KOPT-K1 (cell line): ENCODE measurements at regions not wholly inside any gene's neighbourhood (a gene's known extent, or its start where the extent isn't known, plus 50 kb on each side); places are given as distances from the start of the nearest gene placed in this dataset.

ENCODE experiments used
- H3K27ac ChIP-seq: fragments of 200-600 bp; sonication (generic); 2 replicates; pipeline ENCODE4 v1.5.1; 2016; ENCODE audit warnings: antibody characterized with exemption, mild to moderate bottlenecking, low read depth, low read length; ENCODE audit not compliant: poor library complexity, severe bottlenecking
- H3K36me3 ChIP-seq: fragments of 200-600 bp; sonication (generic); 2 replicates; pipeline ENCODE4 v1.5.1; 2017; ENCODE audit warnings: antibody characterized with exemption, mild to moderate bottlenecking, low read length, moderate library complexity; ENCODE audit not compliant: insufficient read depth
- H3K9me3 ChIP-seq: fragments of 200-600 bp; sonication (generic); 2 replicates; pipeline ENCODE4 v1.5.1; 2017; ENCODE audit warnings: antibody characterized with exemption, low read length, mild to moderate bottlenecking; ENCODE audit not compliant: insufficient read depth, poor library complexity, severe bottlenecking

DNA sequence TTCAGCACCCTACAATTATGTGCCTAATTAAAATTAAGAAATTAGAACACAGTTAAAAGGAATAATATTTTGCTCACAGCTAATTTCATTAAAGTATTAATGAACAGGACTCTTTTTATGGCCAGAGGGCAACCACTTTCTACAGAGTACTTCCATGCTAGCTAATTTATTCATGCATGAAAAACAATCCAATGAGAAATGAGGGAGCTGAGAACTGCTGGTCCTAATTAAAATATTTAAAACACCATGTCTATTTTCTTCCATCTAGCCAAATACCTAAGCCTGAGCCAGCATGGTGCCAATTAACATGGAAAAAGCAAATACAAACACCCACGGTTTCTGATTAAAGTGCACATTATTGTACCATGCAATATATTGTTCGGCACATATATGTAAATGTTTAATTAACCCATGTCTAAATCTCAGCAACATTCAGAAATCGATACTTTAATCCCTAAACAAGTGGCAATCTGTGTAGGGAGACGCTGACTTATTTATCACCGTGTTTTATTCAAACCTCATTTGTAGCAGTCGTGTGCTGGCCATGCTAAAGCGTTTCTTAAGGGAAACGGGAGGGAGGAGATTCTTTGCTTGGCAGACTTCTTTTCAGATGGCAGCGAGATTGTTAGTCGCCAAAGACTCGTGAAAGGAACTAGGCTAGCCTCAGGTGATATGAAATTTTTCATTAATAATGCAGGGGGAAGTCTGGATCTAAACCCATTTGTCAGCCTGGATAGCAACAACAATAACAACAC, 193.5 kb downstream of the ANXA2 start:
- Histone ChIP-seq H3K9me3 (no peaks in the 10 kb centered on the region), H3K27ac (no peak overlapping the region), H3K36me3 (no peaks in the 10 kb centered on the region)

DNA sequence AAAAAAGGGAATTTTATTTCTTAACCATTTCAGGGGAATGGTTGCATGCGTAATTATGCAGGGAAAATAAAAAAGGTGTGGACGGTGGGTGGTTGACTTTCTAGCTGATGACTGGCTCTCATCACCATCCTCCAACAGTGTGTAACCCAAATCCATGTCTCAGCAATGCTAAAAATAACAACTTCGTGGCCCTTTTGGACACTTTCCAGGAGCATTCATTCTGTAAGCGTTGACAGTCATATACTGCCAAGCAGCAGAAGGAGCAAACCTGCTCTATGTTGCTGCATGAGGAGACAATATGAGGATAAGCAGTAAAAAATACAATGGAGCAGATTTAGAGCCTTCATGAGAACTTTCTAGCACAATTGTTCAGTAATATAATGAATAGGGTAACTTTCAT, 189.1 kb downstream of the ANXA2 start:
- no peaks in the 10 kb centered on the region for H3K9me3 ChIP-seq
- no peak overlapping the region for H3K27ac ChIP-seq
- H3K36me3 ChIP-seq: no peaks in the 10 kb centered on the region

- Histone ChIP-seq H3K27ac (no peak overlapping the region), H3K36me3 (no peaks in the 10 kb centered on the region), H3K9me3 (no peaks in the 10 kb centered on the region)
These were observed 185.2 kb downstream of the ANXA2 start for GRCh38 chr15:60212536-60212935.

DNA sequence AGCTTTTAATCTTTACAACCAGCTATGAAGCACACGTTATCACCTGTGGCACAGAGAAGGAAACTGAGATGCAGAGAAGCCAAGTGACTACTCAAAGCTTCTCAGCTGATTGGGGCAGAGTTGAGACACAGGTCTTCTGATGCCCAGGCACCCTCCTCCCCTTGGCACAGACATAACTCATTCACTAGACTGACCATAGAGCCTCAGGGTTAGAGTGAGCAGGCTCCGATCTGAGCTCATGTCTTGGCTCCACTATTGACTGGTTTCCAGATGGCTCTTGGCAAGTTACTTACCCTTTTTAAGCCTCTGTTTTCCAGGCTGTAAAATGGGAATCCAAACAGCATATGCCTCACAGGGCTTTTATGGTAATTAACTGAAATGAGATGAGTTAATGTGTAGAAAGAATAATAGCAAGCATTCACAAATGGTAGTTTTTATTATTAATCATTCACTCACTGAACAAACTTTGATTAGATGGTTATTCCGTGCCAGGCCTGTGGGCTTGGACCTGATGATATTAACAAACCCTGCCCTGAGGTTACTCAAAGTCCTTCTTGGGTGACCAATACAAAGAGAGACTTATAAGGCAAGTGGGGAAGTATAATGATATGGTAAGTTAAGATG, 184.3 kb downstream of the ANXA2 start:
- Histone ChIP-seq H3K27ac (no peak overlapping the region), H3K36me3 (no peaks in the 10 kb centered on the region), H3K9me3 (no peaks in the 10 kb centered on the region)

DNA sequence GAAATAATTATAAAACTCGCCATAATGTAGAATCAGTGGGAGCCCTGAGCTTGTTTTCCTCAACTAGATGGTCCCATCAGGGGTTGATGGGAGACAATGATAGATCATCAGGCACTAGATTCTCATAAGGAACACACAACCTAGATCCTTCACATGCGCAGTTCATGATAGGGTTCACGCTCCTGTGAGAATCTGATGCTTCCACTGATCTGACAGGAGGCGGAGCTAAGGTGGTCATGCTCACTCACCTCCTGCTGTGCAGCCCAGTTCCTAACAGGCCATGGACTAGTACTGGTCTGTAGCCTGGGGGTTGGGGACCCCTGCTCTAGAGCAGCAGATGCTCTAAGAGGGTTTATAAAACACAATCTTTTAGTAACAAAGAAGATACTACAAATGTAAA, 183.6 kb downstream of the ANXA2 start:
- no peaks in the 10 kb centered on the region for H3K9me3 ChIP-seq
- no peaks in the 10 kb centered on the region for H3K36me3 ChIP-seq
- no peak overlapping the region for H3K27ac ChIP-seq

DNA sequence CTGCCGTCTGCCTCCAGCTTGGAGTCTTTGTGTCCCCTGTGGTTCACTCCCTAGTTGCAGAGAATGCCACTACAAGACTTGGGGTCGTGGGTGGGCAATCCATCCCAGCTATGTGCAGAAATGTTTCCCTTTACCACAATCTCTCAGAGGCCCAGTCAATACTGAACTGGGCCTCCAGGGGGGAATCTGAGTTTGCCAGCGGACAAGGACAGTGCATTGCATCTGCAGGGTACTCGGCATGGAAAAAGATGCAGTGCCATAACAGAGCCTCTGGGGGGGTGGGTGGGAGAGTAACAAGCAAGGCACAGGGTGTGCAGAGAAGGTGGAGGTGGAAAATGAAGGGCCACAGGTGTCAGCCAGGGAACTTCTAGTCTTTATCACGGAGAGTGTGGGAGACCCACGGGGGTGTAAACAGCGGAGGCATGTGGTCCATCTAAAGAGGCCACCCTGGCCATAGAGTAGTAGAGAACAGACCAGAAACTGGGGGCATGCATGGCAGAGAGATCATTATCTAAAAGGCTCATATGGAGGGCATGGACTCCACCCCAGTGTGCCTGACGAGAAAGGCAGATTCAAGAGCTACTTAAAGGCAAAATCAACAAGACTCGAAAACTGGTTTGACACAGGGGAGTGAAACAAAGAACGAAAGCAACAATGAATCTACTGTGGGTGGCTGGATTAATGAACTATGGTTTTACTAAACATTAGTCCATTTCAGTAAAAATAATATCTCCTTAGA, 182.4 kb downstream of the ANXA2 start:
- Histone ChIP-seq H3K36me3 (no peaks in the 10 kb centered on the region), H3K9me3 (no peaks in the 10 kb centered on the region), H3K27ac (no peak overlapping the region)

- Histone ChIP-seq H3K27ac (no peak overlapping the region), H3K36me3 (no peaks in the 10 kb centered on the region), H3K9me3 (no peaks in the 10 kb centered on the region)
These were observed 180.6 kb downstream of the ANXA2 start for GRCh38 chr15:60217161-60217560.

DNA sequence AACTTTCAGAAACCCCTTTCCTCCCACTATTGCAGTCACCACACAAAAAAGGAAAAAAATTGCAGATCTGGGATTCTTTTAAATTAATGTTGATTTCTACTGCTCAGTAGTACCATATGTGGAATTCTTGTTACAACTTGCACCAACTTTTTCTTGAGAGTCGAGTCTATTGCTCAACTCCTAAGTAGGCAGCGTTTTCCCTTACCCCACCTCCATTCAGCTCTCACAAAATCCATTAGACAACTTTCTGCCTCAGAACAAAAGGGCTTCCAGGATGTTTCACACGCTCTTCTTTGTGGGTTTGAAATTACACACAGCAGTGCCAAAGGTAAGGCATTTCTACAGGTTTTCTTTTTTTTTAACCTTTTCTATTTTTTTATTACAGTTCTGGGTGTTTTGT, 179.5 kb downstream of the ANXA2 start:
- no peaks in the 10 kb centered on the region for H3K36me3 ChIP-seq
- no peak overlapping the region for H3K27ac ChIP-seq
- H3K9me3 ChIP-seq: no peaks in the 10 kb centered on the region

GRCh38 chr15:60219866-60220265, 177.9 kb downstream of the ANXA2 start:
- no peak overlapping the region for H3K27ac ChIP-seq
- no peaks in the 10 kb centered on the region for H3K36me3 ChIP-seq

GRCh38 chr15:60221356-60221755, 176.4 kb downstream of the ANXA2 start:
- Histone ChIP-seq H3K9me3 (no peaks in the 10 kb centered on the region), H3K36me3 (no peaks in the 10 kb centered on the region), H3K27ac (no peak overlapping the region)

More at GRCh38 chr15:60219866-60220265, 177.9 kb downstream of the ANXA2 start:
- no peaks in the 10 kb centered on the region for H3K9me3 ChIP-seq

GRCh38 chr15:60222404-60222803, 175.4 kb downstream of the ANXA2 start:
- H3K36me3 ChIP-seq: no peaks in the 10 kb centered on the region
- H3K27ac ChIP-seq: no peak overlapping the region
- H3K9me3 ChIP-seq: no peaks in the 10 kb centered on the region

- Histone ChIP-seq H3K27ac (no peak overlapping the region), H3K9me3 (no peaks in the 10 kb centered on the region), H3K36me3 (no peaks in the 10 kb centered on the region)
These were observed 174.6 kb downstream of the ANXA2 start for GRCh38 chr15:60223176-60223575.

- no peaks in the 10 kb centered on the region for H3K36me3 ChIP-seq
- H3K27ac ChIP-seq: no peak overlapping the region
- H3K9me3 ChIP-seq: no peaks in the 10 kb centered on the region
These were observed 170.9 kb downstream of the ANXA2 start for GRCh38 chr15:60226924-60227323.

DNA sequence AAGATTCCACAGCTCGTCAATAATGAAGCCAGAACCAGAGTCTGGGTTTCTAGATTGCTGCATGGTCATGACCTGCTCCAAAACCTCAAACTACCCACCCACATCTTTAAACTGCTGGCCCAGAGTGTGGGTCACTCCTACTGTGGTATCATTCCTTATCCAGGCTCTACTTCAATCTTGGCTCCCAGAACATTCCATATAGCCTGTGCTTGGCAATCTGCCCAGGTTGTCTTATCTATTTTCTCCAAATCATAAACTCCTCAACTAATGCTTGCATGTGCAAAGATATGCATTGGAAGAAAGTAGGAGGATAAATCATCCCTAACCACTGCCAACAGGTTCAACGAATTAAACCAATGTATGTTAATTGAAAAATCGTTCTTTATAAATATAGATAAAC, 169.7 kb downstream of the ANXA2 start:
- Histone ChIP-seq H3K9me3 (no peaks in the 10 kb centered on the region), H3K36me3 (no peaks in the 10 kb centered on the region), H3K27ac (no peak overlapping the region)

GRCh38 chr15:60228619-60229018, 169.2 kb downstream of the ANXA2 start:
- Histone ChIP-seq H3K27ac (no peak overlapping the region), H3K36me3 (no peaks in the 10 kb centered on the region), H3K9me3 (no peaks in the 10 kb centered on the region)
